ENCODE measurements at regions not wholly inside any gene's neighbourhood (a gene's known extent, or its start where the extent isn't known, plus 50 kb on each side); places are given as distances from the start of the nearest gene placed in this dataset.
"Not testable (repeated sequence)": the region's sequence is repeated elsewhere in the genome, so short reads cannot be mapped to it uniquely, and the experiment has no call there.

GRCh38 chr3:130825762-130826299 is 68.1 kb upstream of the ATP2C1 start:
- no peak overlapping the region for H3K4me3 ChIP-seq (ENCODE audit: low read length in 2 of 2)

GRCh38 chr3:130826516-130827182 is 67.2 kb upstream of the ATP2C1 start:
- Histone ChIP-seq H3K4me1 (ENCODE audit: control insufficient read depth, insufficient read depth, low read length) (peaks cover 10% of the 10 kb centered on the region), H3K36me3 (ENCODE audit: control insufficient read depth in 2 of 2, insufficient read depth in 2 of 2, low read length in 2 of 2) (no peaks in the 10 kb centered on the region), H3K9ac (ENCODE audit: low read length in 2 of 2) (no peak overlapping the region), H3K27me3 (ENCODE audit: control insufficient read depth in 1 of 2, insufficient read depth in 2 of 2, low read length in 2 of 2) (no peaks in the 10 kb centered on the region), H3K9me3 (ENCODE audit: control insufficient read depth in 2 of 2, low read length in 2 of 2) (no peaks in the 10 kb centered on the region), H3K4me3 (ENCODE audit: low read length in 2 of 2) (no peak overlapping the region), H3K27ac (ENCODE audit: low read length) (no peak overlapping the region)

More at GRCh38 chr3:130825762-130826299, 68.1 kb upstream of the ATP2C1 start:
- H3K36me3 ChIP-seq (ENCODE audit: control insufficient read depth in 2 of 2, insufficient read depth in 2 of 2, low read length in 2 of 2) = no peaks in the 10 kb centered on the region
- no peak overlapping the region for H3K27ac ChIP-seq (ENCODE audit: low read length)
- peaks cover 13% of the 10 kb centered on the region for H3K4me1 ChIP-seq (ENCODE audit: control insufficient read depth, insufficient read depth, low read length)
- no peaks in the 10 kb centered on the region for H3K9me3 ChIP-seq (ENCODE audit: control insufficient read depth in 2 of 2, low read length in 2 of 2)
- H3K9ac ChIP-seq (ENCODE audit: low read length in 2 of 2) = no peak overlapping the region
- H3K27me3 ChIP-seq (ENCODE audit: control insufficient read depth in 1 of 2, insufficient read depth in 2 of 2, low read length in 2 of 2) = no peaks in the 10 kb centered on the region

- H3K27me3 ChIP-seq (ENCODE audit: control insufficient read depth in 1 of 2, insufficient read depth in 2 of 2, low read length in 2 of 2) = no peaks in the 10 kb centered on the region
- H3K9me3 ChIP-seq (ENCODE audit: control insufficient read depth in 2 of 2, low read length in 2 of 2) = no peaks in the 10 kb centered on the region
- no peak overlapping the region for H3K27ac ChIP-seq (ENCODE audit: low read length)
- peaks cover 10% of the 10 kb centered on the region for H3K4me1 ChIP-seq (ENCODE audit: control insufficient read depth, insufficient read depth, low read length)
- H3K9ac ChIP-seq (ENCODE audit: low read length in 2 of 2) = no peak overlapping the region
- H3K36me3 ChIP-seq (ENCODE audit: control insufficient read depth in 2 of 2, insufficient read depth in 2 of 2, low read length in 2 of 2) = no peaks in the 10 kb centered on the region
- no peak overlapping the region for H3K4me3 ChIP-seq (ENCODE audit: low read length in 2 of 2)
Measured at GRCh38 chr3:130827486-130827885, 66.4 kb upstream of the ATP2C1 start.

GRCh38 chr3:130828948-130829947 is 64.6 kb upstream of the ATP2C1 start:
- Histone ChIP-seq H3K4me1 (ENCODE audit: control insufficient read depth, insufficient read depth, low read length) (peaks cover 6% of the 10 kb centered on the region), H3K36me3 (ENCODE audit: control insufficient read depth in 2 of 2, insufficient read depth in 2 of 2, low read length in 2 of 2) (no peaks in the 10 kb centered on the region)

GRCh38 chr3:130831719-130832400 is 62.0 kb upstream of the ATP2C1 start:
- no peak overlapping the region for H3K4me3 ChIP-seq (ENCODE audit: low read length in 2 of 2)
- no peak overlapping the region for H3K27ac ChIP-seq (ENCODE audit: low read length)
- no peaks in the 10 kb centered on the region for H3K27me3 ChIP-seq (ENCODE audit: control insufficient read depth in 1 of 2, insufficient read depth in 2 of 2, low read length in 2 of 2)
- H3K9ac ChIP-seq (ENCODE audit: low read length in 2 of 2) = no peak overlapping the region
- H3K4me1 ChIP-seq (ENCODE audit: control insufficient read depth, insufficient read depth, low read length) = peaks cover 9% of the 10 kb centered on the region
- no peaks in the 10 kb centered on the region for H3K36me3 ChIP-seq (ENCODE audit: control insufficient read depth in 2 of 2, insufficient read depth in 2 of 2, low read length in 2 of 2)
- no peaks in the 10 kb centered on the region for H3K9me3 ChIP-seq (ENCODE audit: control insufficient read depth in 2 of 2, low read length in 2 of 2)

More at GRCh38 chr3:130828948-130829947, 64.6 kb upstream of the ATP2C1 start:
- Histone ChIP-seq H3K9me3 (ENCODE audit: control insufficient read depth in 2 of 2, low read length in 2 of 2) (no peaks in the 10 kb centered on the region), H3K9ac (ENCODE audit: low read length in 2 of 2) (no peak overlapping the region), H3K27ac (ENCODE audit: low read length) (no peak overlapping the region), H3K27me3 (ENCODE audit: control insufficient read depth in 1 of 2, insufficient read depth in 2 of 2, low read length in 2 of 2) (no peaks in the 10 kb centered on the region), H3K4me3 (ENCODE audit: low read length in 2 of 2) (no peak overlapping the region)

- not testable (repeated sequence) for H3K9me3 ChIP-seq (ENCODE audit: control insufficient read depth in 2 of 2, low read length in 2 of 2); H3K4me3 ChIP-seq (ENCODE audit: low read length in 2 of 2); H3K36me3 ChIP-seq (ENCODE audit: control insufficient read depth in 2 of 2, insufficient read depth in 2 of 2, low read length in 2 of 2); H3K9ac ChIP-seq (ENCODE audit: low read length in 2 of 2); H3K27ac ChIP-seq (ENCODE audit: low read length); H3K4me1 ChIP-seq (ENCODE audit: control insufficient read depth, insufficient read depth, low read length); H3K27me3 ChIP-seq (ENCODE audit: control insufficient read depth in 1 of 2, insufficient read depth in 2 of 2, low read length in 2 of 2)
Measured at GRCh38 chr3:130832401-130832746, 61.5 kb upstream of the ATP2C1 start.

GRCh38 chr3:130834476-130834875 is 59.4 kb upstream of the ATP2C1 start:
- Histone ChIP-seq H3K27ac (ENCODE audit: low read length) (peak overlapping the region; percentile 46), H3K9ac (ENCODE audit: low read length in 2 of 2) (no peak overlapping the region), H3K4me3 (ENCODE audit: low read length in 2 of 2) (peak overlapping the region in 1 of 2 donors; percentile 29), H3K36me3 (ENCODE audit: control insufficient read depth in 2 of 2, insufficient read depth in 2 of 2, low read length in 2 of 2) (no peaks in the 10 kb centered on the region), H3K27me3 (ENCODE audit: control insufficient read depth in 1 of 2, insufficient read depth in 2 of 2, low read length in 2 of 2) (no peaks in the 10 kb centered on the region), H3K4me1 (ENCODE audit: control insufficient read depth, insufficient read depth, low read length) (peaks cover 16% of the 10 kb centered on the region), H3K9me3 (ENCODE audit: control insufficient read depth in 2 of 2, low read length in 2 of 2) (no peaks in the 10 kb centered on the region)

GRCh38 chr3:130835483-130835882 is 58.4 kb upstream of the ATP2C1 start:
- Histone ChIP-seq H3K4me1 (ENCODE audit: control insufficient read depth, insufficient read depth, low read length) (peaks cover 25% of the 10 kb centered on the region), H3K9ac (ENCODE audit: low read length in 2 of 2) (no peak overlapping the region), H3K27ac (ENCODE audit: low read length) (peak overlapping the region; percentile 61), H3K36me3 (ENCODE audit: control insufficient read depth in 2 of 2, insufficient read depth in 2 of 2, low read length in 2 of 2) (no peaks in the 10 kb centered on the region), H3K9me3 (ENCODE audit: control insufficient read depth in 2 of 2, low read length in 2 of 2) (no peaks in the 10 kb centered on the region), H3K4me3 (ENCODE audit: low read length in 2 of 2) (no peak overlapping the region), H3K27me3 (ENCODE audit: control insufficient read depth in 1 of 2, insufficient read depth in 2 of 2, low read length in 2 of 2) (no peaks in the 10 kb centered on the region)

GRCh38 chr3:130838898-130839600 is 54.8 kb upstream of the ATP2C1 start:
- H3K9ac ChIP-seq (ENCODE audit: low read length in 2 of 2) = no peak overlapping the region
- no peaks in the 10 kb centered on the region for H3K9me3 ChIP-seq (ENCODE audit: control insufficient read depth in 2 of 2, low read length in 2 of 2)
- H3K4me3 ChIP-seq (ENCODE audit: low read length in 2 of 2) = peak overlapping the region in 1 of 2 donors; percentile 24
- no peaks in the 10 kb centered on the region for H3K27me3 ChIP-seq (ENCODE audit: control insufficient read depth in 1 of 2, insufficient read depth in 2 of 2, low read length in 2 of 2)
- peaks cover 40% of the 10 kb centered on the region for H3K4me1 ChIP-seq (ENCODE audit: control insufficient read depth, insufficient read depth, low read length)
- peak overlapping the region; percentile 56 for H3K27ac ChIP-seq (ENCODE audit: low read length)
- H3K36me3 ChIP-seq (ENCODE audit: control insufficient read depth in 2 of 2, insufficient read depth in 2 of 2, low read length in 2 of 2) = no peaks in the 10 kb centered on the region

GRCh38 chr3:130839813-130840212 is 54.1 kb upstream of the ATP2C1 start:
- no peaks in the 10 kb centered on the region for H3K9me3 ChIP-seq (ENCODE audit: control insufficient read depth in 2 of 2, low read length in 2 of 2)
- no peak overlapping the region for H3K4me3 ChIP-seq (ENCODE audit: low read length in 2 of 2)
- peaks cover 41% of the 10 kb centered on the region for H3K4me1 ChIP-seq (ENCODE audit: control insufficient read depth, insufficient read depth, low read length)
- H3K27me3 ChIP-seq (ENCODE audit: control insufficient read depth in 1 of 2, insufficient read depth in 2 of 2, low read length in 2 of 2) = no peaks in the 10 kb centered on the region
- H3K9ac ChIP-seq (ENCODE audit: low read length in 2 of 2) = no peak overlapping the region
- H3K36me3 ChIP-seq (ENCODE audit: control insufficient read depth in 2 of 2, insufficient read depth in 2 of 2, low read length in 2 of 2) = no peaks in the 10 kb centered on the region
- H3K27ac ChIP-seq (ENCODE audit: low read length) = peak overlapping the region; percentile 56
